GM12878 (cell line): ENCODE measurements at regions not wholly inside any gene's neighbourhood (a gene's known extent, or its start where the extent isn't known, plus 50 kb on each side); places are given as distances from the start of the nearest gene placed in this dataset.
A peak's percentile ranks its signal among the peaks of the same experiment; 100 is the strongest.

Experiments
- ATAC-seq: fragments of 200-7000 bp; cut with Tn5 transposase; 3 replicates; pipeline ENCODE4 v1.9.1; 2020; ENCODE audit warnings: mild to moderate bottlenecking, moderate library complexity
- BruUV-seq: library from RNA; stranded (reverse); fragments of 400-500 nt; replicated peaks from 2 replicates; lab custom pipeline; 2021; lab: Mats Ljungman, UMichigan
- CTCF ChIA-PET: fragments of 300-600 bp; sonication (Branson Sonifier 250); formaldehyde crosslinking; extraction: SDS; loops from one replicate; lab custom pipeline; 2021; ENCODE audit warnings: inconsistent platforms; lab: Yijun Ruan, JAX
- POLR2A ChIA-PET: fragments of 350-600 bp; formaldehyde crosslinking; extraction: SDS; loops from one replicate; lab custom pipeline; 2021; ENCODE audit warnings: inconsistent platforms; lab: Charles Lee
- RAD21 ChIA-PET: fragments of 300-600 bp; sonication (Branson Sonifier 250); formaldehyde crosslinking; loops from one replicate; lab custom pipeline; 2023; ENCODE audit warnings: antibody characterized with exemption; ENCODE audit not compliant: unreplicated experiment; lab: Charles Lee
- SMC1A ChIA-PET: fragments of 300-600 bp; sonication (Branson Sonifier 250); formaldehyde crosslinking; loops from one replicate; lab custom pipeline; 2023; ENCODE audit not compliant: unreplicated experiment, uncharacterized antibody; lab: Charles Lee
- DNase-seq: peaks from one replicate; pipeline ENCODE4 v3.0.0-alpha.2; 2011; ENCODE audit warnings: low read depth, low spot score
- FAIRE-seq: peaks from 3 replicates; lab custom pipeline; 2011; peaks lifted over from hg19 to GRCh38; lab: Jason Lieb, UNC
- H2AFZ ChIP-seq: 2 replicates; pipeline ENCODE4 v1.6.0; 2011; ENCODE audit warnings: low read depth, low read length, control low read depth; ENCODE audit not compliant: control insufficient read depth
- H3K27ac ChIP-seq: 2 replicates; pipeline ENCODE4 v1.5.1; 2011; ENCODE audit warnings: control low read depth; ENCODE audit not compliant: control insufficient read depth, insufficient read depth
- H3K27me3 ChIP-seq, 2 experiments: replicated peaks in 1 of 2; 2 replicates each; pipeline versions ENCODE4 v1.6.0 to v1.6.1; 2011; ENCODE audit warnings: low read length in 1 of 2; ENCODE audit not compliant: control insufficient read depth in 2 of 2, insufficient read depth in 2 of 2
- H3K36me3 ChIP-seq, 2 experiments: 2 replicates each; pipeline ENCODE4 v1.5.1; 2011; ENCODE audit warnings: low read length in 1 of 2; ENCODE audit not compliant: control insufficient read depth in 2 of 2, insufficient read depth in 2 of 2
- H3K4me1 ChIP-seq: 2 replicates; pipeline ENCODE4 v1.6.1; 2011; ENCODE audit warnings: mild to moderate bottlenecking, low read length, moderate library complexity, mixed read lengths; ENCODE audit not compliant: control insufficient read depth, insufficient read depth
- H3K4me2 ChIP-seq: 2 replicates; pipeline ENCODE4 v1.6.0; 2011; ENCODE audit warnings: control low read depth; ENCODE audit not compliant: control insufficient read depth, insufficient read depth
- H3K4me3 ChIP-seq: fragments of 200-600 bp; sonication (generic); 2 replicates; pipeline ENCODE4 v1.5.1; 2016
- H3K79me2 ChIP-seq: 2 replicates; pipeline ENCODE4 v1.6.0; 2011; ENCODE audit warnings: low read length; ENCODE audit not compliant: control insufficient read depth, insufficient read depth
- H3K9ac ChIP-seq: 2 replicates; pipeline ENCODE4 v1.8.0; 2011; ENCODE audit warnings: low read length, control low read depth, mixed read lengths; ENCODE audit not compliant: control insufficient read depth, insufficient read depth
- H3K9me3 ChIP-seq: replicated peaks from 3 replicates; pipeline ENCODE4 v1.5.1; 2011; ENCODE audit warnings: mild to moderate bottlenecking, low read length; ENCODE audit not compliant: control insufficient read depth, insufficient read depth
- H4K20me1 ChIP-seq: 2 replicates; pipeline ENCODE4 v1.6.0; 2011; ENCODE audit not compliant: control insufficient read depth, insufficient read depth
- BRCA1 ChIP-seq: IDR thresholded peaks from 2 replicates; pipeline ENCODE4 v1.6.1; 2011; ENCODE audit warnings: low read depth, low read length, improper control_type of control experiment
- ETV6 ChIP-seq, 2 experiments: fragments of 450-650 bp in 1 of 2; IDR thresholded peaks in 1 of 2; conservative IDR thresholded peaks in 1 of 2; 2 replicates each; pipeline ENCODE4 v1.6.1; 2014; ENCODE audit warnings: antibody characterized with exemption in 1 of 2, borderline replicate concordance in 1 of 2, low read depth in 1 of 2, mild to moderate bottlenecking in 1 of 2, moderate library complexity in 1 of 2
- NFIC ChIP-seq: IDR thresholded peaks from 2 replicates; pipeline ENCODE4 v1.6.1; 2012; ENCODE audit warnings: low read depth, mild to moderate bottlenecking, inconsistent platforms, low read length, moderate library complexity
- RUNX3 ChIP-seq: IDR thresholded peaks from 2 replicates; pipeline ENCODE4 v1.6.1; 2012; ENCODE audit warnings: low read length, inconsistent platforms
- SPI1 ChIP-seq: IDR thresholded peaks from 2 replicates; pipeline ENCODE4 v1.6.1; 2011; ENCODE audit warnings: low read depth, mild to moderate bottlenecking, low read length, moderate library complexity, borderline replicate concordance; ENCODE audit not compliant: insufficient read depth
- TARDBP ChIP-seq: IDR thresholded peaks from 2 replicates; pipeline ENCODE4 v1.6.1; 2016; ENCODE audit warnings: borderline replicate concordance
- TCF3 ChIP-seq: IDR thresholded peaks from 2 replicates; pipeline ENCODE4 v1.6.1; 2012; ENCODE audit warnings: low read depth, mild to moderate bottlenecking, low read length, borderline replicate concordance; ENCODE audit not compliant: insufficient read depth
- YY1 ChIP-seq: IDR thresholded peaks from 2 replicates; pipeline ENCODE4 v1.6.1; 2011; ENCODE audit warnings: low read depth, mild to moderate bottlenecking, low read length
- WGBS: methylation state at CpG from one replicate; pipeline ENCODE4 v1.1.6; 2016; ENCODE audit warnings: low lambda C conversion rate; ENCODE audit not compliant: insufficient replicate concordance, insufficient coverage; ENCODE audit errors: missing lambda C conversion rate; 5-methylcytosine and 5-hydroxymethylcytosine counted together
- in situ Hi-C: fragments of 300-500 bp; cut with MboI; formaldehyde crosslinking; loops from 9 replicates; pipeline ENCODE4 v1.14.3; 2018; ENCODE audit warnings: mixed read lengths
- intact Hi-C: fragments of 100-400 bp; cut with micrococcal nuclease; formaldehyde crosslinking; loops from one replicate; pipeline ENCODE4 v1.14.2; 2022; ENCODE audit not compliant: unreplicated experiment
- TF ChIP-seq, protein P1 (sequence below): fragments of 450-650 bp; formaldehyde crosslinking; IDR thresholded peaks from 2 replicates; pipeline ENCODE4 v1.4.0; 2020; ENCODE audit warnings: mild to moderate bottlenecking, moderate library complexity

DNA sequence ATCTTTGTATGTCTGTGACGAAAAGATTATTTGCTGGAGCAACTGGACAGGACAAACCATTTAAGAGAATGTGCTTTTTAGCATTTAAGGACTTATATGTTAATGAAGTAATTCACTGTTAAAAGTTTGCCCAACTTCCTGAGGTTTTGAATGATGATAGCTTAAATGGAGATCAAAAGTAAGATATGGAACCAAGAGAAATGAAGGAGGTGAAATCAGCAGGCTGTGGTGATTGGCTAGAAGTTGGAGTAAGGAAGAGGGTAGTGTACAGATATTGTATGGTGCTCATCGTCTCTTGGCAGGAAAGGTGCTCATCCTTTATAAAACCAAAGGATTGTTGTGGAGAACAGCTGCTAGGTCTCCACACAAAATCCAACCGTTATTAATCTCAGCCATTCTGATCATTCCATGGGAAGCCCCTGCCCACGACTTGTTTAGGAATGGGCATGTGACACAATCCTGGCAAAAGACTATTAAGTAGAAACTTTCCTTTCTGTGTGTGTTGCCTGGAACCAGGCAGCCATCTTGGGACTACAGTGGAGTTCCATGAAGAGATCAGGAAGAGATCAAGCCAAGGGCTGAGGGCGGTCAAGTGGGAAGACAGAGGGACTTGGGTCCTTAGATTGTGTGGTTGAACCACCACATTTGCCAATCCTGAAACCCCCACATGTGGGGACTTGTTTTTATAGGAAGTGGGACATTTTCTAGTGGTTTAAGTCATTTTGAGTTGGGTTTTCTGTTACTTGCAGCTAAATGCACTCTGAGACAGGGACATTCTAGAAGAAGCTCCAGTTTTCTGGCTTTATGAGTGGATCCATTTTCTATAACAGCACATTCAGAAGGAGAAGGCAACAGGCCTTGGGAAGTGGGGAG lies 56.8 kb upstream of the CHST11 start:
- intact Hi-C loops = no loop called here
- H3K27ac ChIP-seq = no peak overlapping the region
- H3K4me1 ChIP-seq = no peaks in the 10 kb centered on the region; the same call in 1 of the 2 replicates
- BruUV-seq = no TSS peak
- peak; percentile 7 for FAIRE-seq
- no peak overlapping the region for H3K4me3 ChIP-seq
- no peak overlapping the region for H2AFZ ChIP-seq
- POLR2A ChIA-PET = no interaction called here
- ATAC-seq = no peak
- H3K9ac ChIP-seq = no peak overlapping the region
- H3K79me2 ChIP-seq = no peaks in the 10 kb centered on the region
- SMC1A ChIA-PET = interaction anchor here (1.6 to 1.8 kb wide), 2 partner anchors 8 to 12 kb away, joined by 3 to 6 read pairs; no protein-coding TSS in a partner anchor
- DNase-seq = no peak
- peak; percentile 58; the same call in 1 of the 2 replicates for TF ChIP-seq SPI1
- TF ChIP-seq ETV6 (conservative IDR thresholded peaks at IDR 0.05 in 1 of 2, IDR thresholded peaks at IDR 0.05 in 1 of 2; ENCODE audit: borderline replicate concordance in 1 of 2, low read depth in 1 of 2) = no peak
- TF ChIP-seq RUNX3 = peak; percentile 64
- TF ChIP-seq YY1 = peak; percentile 51; the same call in 1 of the 2 replicates
- in situ Hi-C loops = no loop called here
- no peak overlapping the region for H3K4me2 ChIP-seq
- peaks cover 1% of the 10 kb centered on the region; the same call in 1 of the 3 replicates for H3K9me3 ChIP-seq
- CTCF ChIA-PET = interaction anchor here (1.0 to 2.5 kb wide), 3 partner anchors 18 to 229 kb away, joined by 3 to 10 read pairs (median 4); no protein-coding TSS in a partner anchor
- no peaks in the 10 kb centered on the region for H4K20me1 ChIP-seq
- no peaks in the 10 kb centered on the region for H3K36me3 ChIP-seq
- WGBS = 71% methylated on average over 5 of the region's 5 CpGs
- RAD21 ChIA-PET = interaction anchor here (0.8 kb wide), 1 partner anchor 18 kb away, joined by 3 read pairs; no protein-coding TSS in a partner anchor
- no peaks in the 10 kb centered on the region for H3K27me3 ChIP-seq

GRCh38 chr12:104402630-104403029 lies 54.1 kb upstream of the CHST11 start:
- Histone ChIP-seq H3K9ac (no peak overlapping the region), H3K27me3 (no peaks in the 10 kb centered on the region), H3K79me2 (no peaks in the 10 kb centered on the region), H4K20me1 (no peaks in the 10 kb centered on the region), H3K4me3 (no peak overlapping the region), H3K27ac (no peak overlapping the region), H3K4me1 (no peaks in the 10 kb centered on the region; the same call in 1 of the 2 replicates), H2AFZ (no peak overlapping the region), H3K36me3 (no peaks in the 10 kb centered on the region), H3K4me2 (no peak overlapping the region), H3K9me3 (peaks cover 1% of the 10 kb centered on the region; the same call in 1 of the 3 replicates)
- no peak for ATAC-seq
- ChIA-PET RAD21 (no interaction called here), POLR2A (no interaction called here), CTCF (no interaction called here), SMC1A (interaction anchor here (0.6 to 1.3 kb wide), 2 partner anchors 99 to 651 kb away, joined by 3 read pairs; no protein-coding TSS in a partner anchor)
- no peak for FAIRE-seq
- 72% methylated on average over 3 of the region's 3 CpGs for WGBS
- TF ChIP-seq TARDBP (no peak), BRCA1 (no peak), NFIC (no peak), TCF3 (no peak), ETV6 (conservative IDR thresholded peaks at IDR 0.05 in 1 of 2, IDR thresholded peaks at IDR 0.05 in 1 of 2; ENCODE audit: borderline replicate concordance in 1 of 2, low read depth in 1 of 2) (no peak)
- TF ChIP-seq, protein P1, sequence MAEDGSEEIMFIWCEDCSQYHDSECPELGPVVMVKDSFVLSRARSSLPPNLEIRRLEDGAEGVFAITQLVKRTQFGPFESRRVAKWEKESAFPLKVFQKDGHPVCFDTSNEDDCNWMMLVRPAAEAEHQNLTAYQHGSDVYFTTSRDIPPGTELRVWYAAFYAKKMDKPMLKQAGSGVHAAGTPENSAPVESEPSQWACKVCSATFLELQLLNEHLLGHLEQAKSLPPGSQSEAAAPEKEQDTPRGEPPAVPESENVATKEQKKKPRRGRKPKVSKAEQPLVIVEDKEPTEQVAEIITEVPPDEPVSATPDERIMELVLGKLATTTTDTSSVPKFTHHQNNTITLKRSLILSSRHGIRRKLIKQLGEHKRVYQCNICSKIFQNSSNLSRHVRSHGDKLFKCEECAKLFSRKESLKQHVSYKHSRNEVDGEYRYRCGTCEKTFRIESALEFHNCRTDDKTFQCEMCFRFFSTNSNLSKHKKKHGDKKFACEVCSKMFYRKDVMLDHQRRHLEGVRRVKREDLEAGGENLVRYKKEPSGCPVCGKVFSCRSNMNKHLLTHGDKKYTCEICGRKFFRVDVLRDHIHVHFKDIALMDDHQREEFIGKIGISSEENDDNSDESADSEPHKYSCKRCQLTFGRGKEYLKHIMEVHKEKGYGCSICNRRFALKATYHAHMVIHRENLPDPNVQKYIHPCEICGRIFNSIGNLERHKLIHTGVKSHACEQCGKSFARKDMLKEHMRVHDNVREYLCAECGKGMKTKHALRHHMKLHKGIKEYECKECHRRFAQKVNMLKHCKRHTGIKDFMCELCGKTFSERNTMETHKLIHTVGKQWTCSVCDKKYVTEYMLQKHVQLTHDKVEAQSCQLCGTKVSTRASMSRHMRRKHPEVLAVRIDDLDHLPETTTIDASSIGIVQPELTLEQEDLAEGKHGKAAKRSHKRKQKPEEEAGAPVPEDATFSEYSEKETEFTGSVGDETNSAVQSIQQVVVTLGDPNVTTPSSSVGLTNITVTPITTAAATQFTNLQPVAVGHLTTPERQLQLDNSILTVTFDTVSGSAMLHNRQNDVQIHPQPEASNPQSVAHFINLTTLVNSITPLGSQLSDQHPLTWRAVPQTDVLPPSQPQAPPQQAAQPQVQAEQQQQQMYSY (CRISPR knock-in tag) = no peak
- intact Hi-C loops = no loop called here
- in situ Hi-C loops = no loop called here
- DNase-seq = no peak
- BruUV-seq = no TSS peak
